ENCODE measurements at regions not wholly inside any gene's neighbourhood (a gene's known extent, or its start where the extent isn't known, plus 50 kb on each side); places are given as distances from the start of the nearest gene placed in this dataset.
"Not testable (repeated sequence)": the region's sequence is repeated elsewhere in the genome, so short reads cannot be mapped to it uniquely, and the experiment has no call there.

DNA sequence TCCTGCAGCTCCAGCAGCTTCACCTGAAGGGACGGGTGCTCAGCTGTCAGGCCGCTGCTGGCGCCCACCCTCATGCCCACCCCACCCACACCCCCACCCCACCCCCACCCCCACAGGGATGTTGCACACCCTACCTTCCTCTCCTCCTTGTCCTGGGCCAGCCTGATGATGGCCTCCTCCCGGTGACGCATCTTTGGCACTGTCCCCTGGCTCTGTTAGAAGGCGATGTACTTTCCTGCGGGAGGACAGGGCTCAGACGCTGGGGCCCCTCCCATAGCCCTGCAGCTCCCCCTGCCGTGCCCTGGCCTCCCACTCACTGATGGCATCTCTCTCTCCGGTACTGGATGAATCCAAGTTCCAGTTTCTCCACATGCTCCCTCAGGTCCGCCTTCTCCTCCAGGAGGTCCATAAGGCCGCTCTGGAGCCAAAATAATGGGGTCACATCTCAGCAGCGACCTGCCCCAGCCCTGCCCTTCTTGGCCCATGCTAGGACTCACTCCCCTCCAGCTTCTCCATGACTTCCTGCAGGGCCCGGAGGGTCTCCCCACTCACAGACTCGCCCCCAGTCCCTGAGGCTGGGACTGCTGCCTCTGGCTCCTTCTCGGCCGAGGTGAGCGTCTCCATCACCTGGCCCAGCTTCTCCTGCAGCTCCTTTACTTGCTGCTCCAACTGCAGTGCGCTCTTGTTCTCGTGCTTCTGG, 55.2 kb downstream of the GOLGA8B start:
- not testable (repeated sequence) for TF ChIP-seq EZH2 (IDR thresholded peaks at IDR 0.05; ENCODE audit: borderline replicate concordance, low read length)
- TF ChIP-seq, protein P1, sequence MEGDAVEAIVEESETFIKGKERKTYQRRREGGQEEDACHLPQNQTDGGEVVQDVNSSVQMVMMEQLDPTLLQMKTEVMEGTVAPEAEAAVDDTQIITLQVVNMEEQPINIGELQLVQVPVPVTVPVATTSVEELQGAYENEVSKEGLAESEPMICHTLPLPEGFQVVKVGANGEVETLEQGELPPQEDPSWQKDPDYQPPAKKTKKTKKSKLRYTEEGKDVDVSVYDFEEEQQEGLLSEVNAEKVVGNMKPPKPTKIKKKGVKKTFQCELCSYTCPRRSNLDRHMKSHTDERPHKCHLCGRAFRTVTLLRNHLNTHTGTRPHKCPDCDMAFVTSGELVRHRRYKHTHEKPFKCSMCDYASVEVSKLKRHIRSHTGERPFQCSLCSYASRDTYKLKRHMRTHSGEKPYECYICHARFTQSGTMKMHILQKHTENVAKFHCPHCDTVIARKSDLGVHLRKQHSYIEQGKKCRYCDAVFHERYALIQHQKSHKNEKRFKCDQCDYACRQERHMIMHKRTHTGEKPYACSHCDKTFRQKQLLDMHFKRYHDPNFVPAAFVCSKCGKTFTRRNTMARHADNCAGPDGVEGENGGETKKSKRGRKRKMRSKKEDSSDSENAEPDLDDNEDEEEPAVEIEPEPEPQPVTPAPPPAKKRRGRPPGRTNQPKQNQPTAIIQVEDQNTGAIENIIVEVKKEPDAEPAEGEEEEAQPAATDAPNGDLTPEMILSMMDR (conservative IDR thresholded peaks at IDR 0.05 in 1 of 2, IDR thresholded peaks at IDR 0.05 in 1 of 2; ENCODE audit: extremely low read depth in 1 of 2, insufficient read depth in 1 of 2, low read depth in 1 of 2, low read length in 2 of 2): not testable (repeated sequence)
